Peyer's patch (tissue), 4 donors: ENCODE measurements at regions not wholly inside any gene's neighbourhood (a gene's known extent, or its start where the extent isn't known, plus 50 kb on each side); places are given as distances from the start of the nearest gene placed in this dataset.

Experiments used
- CTCF ChIP-seq, 6 experiments: fragments of 450-650 bp in 4 of 6; fragments of 200-600 bp in 2 of 6; sonication (generic) in 1 of 6; IDR thresholded peaks; one replicate each; pipeline ENCODE4 v1.5.1; 2017 to 2019; ENCODE audit warnings: antibody characterized with exemption in 6 of 6, mild to moderate bottlenecking in 3 of 6, moderate library complexity in 1 of 6
- POLR2A ChIP-seq, 2 donors: fragments of 450-650 bp; IDR thresholded peaks; one replicate each; pipeline ENCODE4 v1.5.1; 2017; ENCODE audit warnings: antibody characterized with exemption in 2 of 2, mild to moderate bottlenecking in 2 of 2, moderate library complexity in 2 of 2

- no peak for TF ChIP-seq POLR2A (IDR thresholded peaks at IDR 0.05)
- no peak for TF ChIP-seq CTCF (IDR thresholded peaks at IDR 0.05)
Measured at GRCh38 chr4:171751538-171751937, 61.7 kb upstream of the GALNTL6 start.
